ENCODE measurements at regions not wholly inside any gene's neighbourhood (a gene's known extent, or its start where the extent isn't known, plus 50 kb on each side); places are given as distances from the start of the nearest gene placed in this dataset.
"Not testable (repeated sequence)": the region's sequence is repeated elsewhere in the genome, so short reads cannot be mapped to it uniquely, and the experiment has no call there.

GRCh38 chr3:17861476-17861875, 119.0 kb upstream of the TBC1D5 start:
- no peak for DNase-seq (ENCODE audit: low read depth in 1 of 2, low spot score in 1 of 2)
- FAIRE-seq, result no peak
- Histone ChIP-seq H3K27ac (no peak overlapping the region), H3K9me3 (0 out of 3 replicates have a peak, but pooled peaks cover 2% of the 10 kb centered on the region), H3K4me2 (no peak overlapping the region), H3K4me3 (no peak overlapping the region), H3K4me1 (no peaks in the 10 kb centered on the region)
- no peak for TF ChIP-seq NPAS2 (CRISPR knock-in tag; IDR thresholded peaks at IDR 0.05; ENCODE audit: borderline replicate concordance)
- TF ChIP-seq NFE2L2 (conservative IDR thresholded peaks at IDR 0.05; ENCODE audit: low read length), result no peak
- TF ChIP-seq RFX5 (IDR thresholded peaks at IDR 0.05), result no peak
- no peak for TF ChIP-seq MAZ (IDR thresholded peaks at IDR 0.05; ENCODE audit: borderline replicate concordance, low read depth, low read length)
- TF ChIP-seq FOSL2 (IDR thresholded peaks at IDR 0.05), result no peak
- TF ChIP-seq FOSL2 (CRISPR knock-in tag; IDR thresholded peaks at IDR 0.05), result no peak
- TF ChIP-seq JUN (IDR thresholded peaks at IDR 0.05), result no peak
- TF ChIP-seq, protein P1, sequence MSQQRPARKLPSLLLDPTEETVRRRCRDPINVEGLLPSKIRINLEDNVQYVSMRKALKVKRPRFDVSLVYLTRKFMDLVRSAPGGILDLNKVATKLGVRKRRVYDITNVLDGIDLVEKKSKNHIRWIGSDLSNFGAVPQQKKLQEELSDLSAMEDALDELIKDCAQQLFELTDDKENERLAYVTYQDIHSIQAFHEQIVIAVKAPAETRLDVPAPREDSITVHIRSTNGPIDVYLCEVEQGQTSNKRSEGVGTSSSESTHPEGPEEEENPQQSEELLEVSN (IDR thresholded peaks at IDR 0.05; ENCODE audit: borderline replicate concordance, low read depth), result no peak
- no peak for TF ChIP-seq FOXS1 (CRISPR knock-in tag; IDR thresholded peaks at IDR 0.05)
- no peak for TF ChIP-seq HEYL (CRISPR knock-in tag; IDR thresholded peaks at IDR 0.05)
- TF ChIP-seq BCL3 (IDR thresholded peaks at IDR 0.05), result no peak
- no peak for TF ChIP-seq ZNF302 (CRISPR knock-in tag; IDR thresholded peaks at IDR 0.05)
- TF ChIP-seq RARB (CRISPR knock-in tag; IDR thresholded peaks at IDR 0.05), result no peak
- TF ChIP-seq KDM1A (IDR thresholded peaks at IDR 0.05; ENCODE audit: low read depth), result no peak
- no peak for TF ChIP-seq KDM5A (IDR thresholded peaks at IDR 0.05)
- TF ChIP-seq, protein P2, sequence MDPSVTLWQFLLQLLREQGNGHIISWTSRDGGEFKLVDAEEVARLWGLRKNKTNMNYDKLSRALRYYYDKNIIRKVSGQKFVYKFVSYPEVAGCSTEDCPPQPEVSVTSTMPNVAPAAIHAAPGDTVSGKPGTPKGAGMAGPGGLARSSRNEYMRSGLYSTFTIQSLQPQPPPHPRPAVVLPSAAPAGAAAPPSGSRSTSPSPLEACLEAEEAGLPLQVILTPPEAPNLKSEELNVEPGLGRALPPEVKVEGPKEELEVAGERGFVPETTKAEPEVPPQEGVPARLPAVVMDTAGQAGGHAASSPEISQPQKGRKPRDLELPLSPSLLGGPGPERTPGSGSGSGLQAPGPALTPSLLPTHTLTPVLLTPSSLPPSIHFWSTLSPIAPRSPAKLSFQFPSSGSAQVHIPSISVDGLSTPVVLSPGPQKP (IDR thresholded peaks at IDR 0.05; ENCODE audit: low read depth, low read length), result no peak
- no peak for TF ChIP-seq RCOR1 (IDR thresholded peaks at IDR 0.05; ENCODE audit: low read depth, low read length)
- TF ChIP-seq, protein P3, sequence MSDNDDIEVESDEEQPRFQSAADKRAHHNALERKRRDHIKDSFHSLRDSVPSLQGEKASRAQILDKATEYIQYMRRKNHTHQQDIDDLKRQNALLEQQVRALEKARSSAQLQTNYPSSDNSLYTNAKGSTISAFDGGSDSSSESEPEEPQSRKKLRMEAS (IDR thresholded peaks at IDR 0.05), result no peak
- POLR2A ChIA-PET, result no interaction called here
- no peak for ATAC-seq
- CTCF ChIA-PET, result interaction anchor here (0.6 kb wide), 1 partner anchor 217 kb away, joined by 3 read pairs; no protein-coding TSS in a partner anchor
- WGBS (ENCODE audit: missing lambda C conversion rate), result 17% methylated on average over 2 of the region's 2 CpGs

- H3K9me3 ChIP-seq; ATAC-seq; H3K4me3 ChIP-seq; H3K27ac ChIP-seq; H3K4me1 ChIP-seq; FAIRE-seq; POLR2A ChIA-PET; H3K4me2 ChIP-seq; DNase-seq (ENCODE audit: low read depth in 1 of 2, low spot score in 1 of 2): not testable (repeated sequence)
- 85% methylated on average over 32 of the region's 35 CpGs for WGBS (ENCODE audit: missing lambda C conversion rate)
- CTCF ChIA-PET, result interaction anchor here (0.6 kb wide), 1 partner anchor 216 kb away, joined by 3 read pairs; no protein-coding TSS in a partner anchor
Measured at GRCh38 chr3:17860840-17861471, 118.5 kb upstream of the TBC1D5 start.

DNA sequence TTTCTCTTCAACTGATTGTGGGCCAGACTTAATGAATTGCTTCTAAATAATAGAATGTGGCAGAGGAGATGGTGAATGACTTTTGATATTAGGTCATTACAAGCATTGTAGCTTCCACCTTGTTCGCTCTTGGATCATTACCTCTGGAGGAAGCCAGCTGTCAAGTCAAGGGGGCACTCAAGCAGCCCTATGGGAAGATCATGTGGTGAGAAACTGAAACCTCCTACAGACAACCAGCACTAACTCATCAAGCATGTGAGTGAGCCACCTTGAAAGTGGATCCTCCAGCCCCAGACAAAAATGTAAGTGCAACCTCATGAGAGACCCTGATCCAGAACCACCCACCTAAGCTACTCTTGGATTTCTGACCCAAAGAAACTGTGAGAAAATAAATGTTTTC, 109.8 kb upstream of the TBC1D5 start:
- FAIRE-seq, result no peak
- CTCF ChIA-PET, result interaction anchor here (0.7 to 5.4 kb wide), 2 partner anchors 11 to 837 kb away, joined by 5 to 25 read pairs; no protein-coding TSS in a partner anchor
- no peak for TF ChIP-seq EHF (CRISPR knock-in tag; IDR thresholded peaks at IDR 0.05)
- TF ChIP-seq, protein P1 (IDR thresholded peaks at IDR 0.05; ENCODE audit: borderline replicate concordance, low read depth), result no peak
- TF ChIP-seq, protein P4, sequence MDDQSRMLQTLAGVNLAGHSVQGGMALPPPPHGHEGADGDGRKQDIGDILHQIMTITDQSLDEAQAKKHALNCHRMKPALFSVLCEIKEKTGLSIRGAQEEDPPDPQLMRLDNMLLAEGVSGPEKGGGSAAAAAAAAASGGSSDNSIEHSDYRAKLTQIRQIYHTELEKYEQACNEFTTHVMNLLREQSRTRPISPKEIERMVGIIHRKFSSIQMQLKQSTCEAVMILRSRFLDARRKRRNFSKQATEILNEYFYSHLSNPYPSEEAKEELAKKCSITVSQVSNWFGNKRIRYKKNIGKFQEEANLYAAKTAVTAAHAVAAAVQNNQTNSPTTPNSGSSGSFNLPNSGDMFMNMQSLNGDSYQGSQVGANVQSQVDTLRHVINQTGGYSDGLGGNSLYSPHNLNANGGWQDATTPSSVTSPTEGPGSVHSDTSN (IDR thresholded peaks at IDR 0.05), result no peak
- TF ChIP-seq HOXB5 (CRISPR knock-in tag; IDR thresholded peaks at IDR 0.05), result no peak
- TF ChIP-seq JUN (IDR thresholded peaks at IDR 0.05), result no peak
- no peak for TF ChIP-seq ESRRA (IDR thresholded peaks at IDR 0.05; ENCODE audit: borderline replicate concordance, low read length)
- TF ChIP-seq TP53 (CRISPR knock-in tag; IDR thresholded peaks at IDR 0.05), result no peak
- TF ChIP-seq KDM1A (IDR thresholded peaks at IDR 0.05; ENCODE audit: low read depth), result no peak
- no peak for TF ChIP-seq TFCP2L1 (CRISPR knock-in tag; IDR thresholded peaks at IDR 0.05)
- no peak for TF ChIP-seq USF2 (IDR thresholded peaks at IDR 0.05)
- no peak for TF ChIP-seq POLR2AphosphoS2 (conservative IDR thresholded peaks at IDR 0.05; ENCODE audit: low read length)
- no peak for TF ChIP-seq MAZ (IDR thresholded peaks at IDR 0.05; ENCODE audit: borderline replicate concordance, low read depth, low read length)
- TF ChIP-seq ZC3H11A (IDR thresholded peaks at IDR 0.05), result no peak
- no peak for TF ChIP-seq MYC (IDR thresholded peaks at IDR 0.05; ENCODE audit: borderline replicate concordance, low read length)
- no peak for TF ChIP-seq NFE2L2 (conservative IDR thresholded peaks at IDR 0.05; ENCODE audit: low read length)
- no peak for TF ChIP-seq HES2 (IDR thresholded peaks at IDR 0.05)

More for the DNA sequence above, 109.8 kb upstream of the TBC1D5 start:
- Histone ChIP-seq H3K4me2 (no peak overlapping the region), H3K9me3 (no peaks in the 10 kb centered on the region), H3K27ac (no peak overlapping the region), H3K4me3 (no peak overlapping the region), H3K4me1 (no peaks in the 10 kb centered on the region)
- POLR2A ChIA-PET, result no interaction called here
- ATAC-seq, result no peak
- no peak for DNase-seq (ENCODE audit: low read depth in 1 of 2, low spot score in 1 of 2)
- 50% methylated on average over 1 of the region's 1 CpG for WGBS (ENCODE audit: missing lambda C conversion rate)

All from A549 (cell line).